GM12878 (cell line): ENCODE measurements at regions not wholly inside any gene's neighbourhood (a gene's known extent, or its start where the extent isn't known, plus 50 kb on each side); places are given as distances from the start of the nearest gene placed in this dataset.
"Not testable (repeated sequence)": the region's sequence is repeated elsewhere in the genome, so short reads cannot be mapped to it uniquely, and the experiment has no call there.

ENCODE experiments used
- BCLAF1 ChIP-seq: fragments of 450-650 bp; IDR thresholded peaks from 2 replicates; pipeline ENCODE4 v1.6.1; 2017; ENCODE audit warnings: antibody characterized with exemption, mild to moderate bottlenecking, moderate library complexity
- CTCF ChIP-seq, 3 experiments: IDR thresholded peaks in 2 of 3; conservative IDR thresholded peaks in 1 of 3; 2 replicates each; pipeline ENCODE4 v1.5.1; 2011; ENCODE audit warnings: low read depth in 3 of 3, low read length in 3 of 3, mild to moderate bottlenecking in 3 of 3, control low read depth in 2 of 3, moderate library complexity in 2 of 3, inconsistent platforms in 1 of 3, mixed read lengths in 1 of 3; ENCODE audit not compliant: control insufficient read depth in 2 of 3, insufficient read depth in 1 of 3; ENCODE audit errors: extremely low read depth in 1 of 3
- HSF1 ChIP-seq: fragments of 150-350 bp; IDR thresholded peaks from 2 replicates; pipeline ENCODE4 v1.6.1; 2014; ENCODE audit warnings: mild to moderate bottlenecking, low read depth, low read length
- KDM1A ChIP-seq: fragments of 200-600 bp; sonication (generic); IDR thresholded peaks from 2 replicates; pipeline ENCODE4 v1.6.1; 2016; ENCODE audit warnings: borderline replicate concordance
- POLR2A ChIP-seq: IDR thresholded peaks from 2 replicates; pipeline ENCODE4 v1.6.1; 2011; ENCODE audit warnings: low read depth, mild to moderate bottlenecking, low read length
- REST ChIP-seq: IDR thresholded peaks from 2 replicates; pipeline ENCODE4 v1.6.1; 2012; ENCODE audit warnings: mild to moderate bottlenecking, low read depth, low read length
- ZZZ3 ChIP-seq: IDR thresholded peaks from 2 replicates; pipeline ENCODE4 v1.6.1; 2011; ENCODE audit warnings: low read depth; ENCODE audit not compliant: control insufficient read depth, insufficient read length

- TF ChIP-seq POLR2A; BCLAF1; HSF1; CTCF (IDR thresholded peaks at IDR 0.05 in 2 of 3, conservative IDR thresholded peaks at IDR 0.05 in 1 of 3; ENCODE audit: control insufficient read depth in 2 of 3, extremely low read depth in 1 of 3, insufficient read depth in 1 of 3, low read depth in 3 of 3, low read length in 3 of 3); ZZZ3; REST; KDM1A: not testable (repeated sequence)
These were observed 122.8 kb upstream of the DEFB108B start for GRCh38 chr11:71710171-71710671.
